Left lung (tissue), 4 donors: ENCODE measurements at regions not wholly inside any gene's neighbourhood (a gene's known extent, or its start where the extent isn't known, plus 50 kb on each side); places are given as distances from the start of the nearest gene placed in this dataset.

Source experiments
- ATAC-seq: fragments of 200-7000 bp; cut with Tn5 transposase; one replicate; pipeline ENCODE4 v1.9.1; 2020; ENCODE audit warnings: moderate library complexity
- DNase-seq, 4 donors: peaks; one replicate each; pipeline ENCODE4 v3.0.0-alpha.2; 2013 to 2020
- H3K27ac ChIP-seq, 2 donors: fragments of 200-600 bp; sonication (generic) in 1 of 2; one replicate each; pipeline versions ENCODE4 v1.5.0 to v1.8.0; 2020 to 2021
- H3K27me3 ChIP-seq, 2 donors: fragments of 200-600 bp; sonication (generic) in 1 of 2; one replicate each; pipeline versions ENCODE4 v1.5.0 to v1.8.0; 2020 to 2021
- H3K36me3 ChIP-seq, 2 donors: fragments of 200-600 bp; sonication (generic) in 1 of 2; one replicate each; pipeline versions ENCODE4 v1.5.0 to v1.8.0; 2020 to 2021
- H3K4me1 ChIP-seq, 2 donors: fragments of 200-600 bp; one replicate each; pipeline ENCODE4 v1.8.0; 2021
- H3K4me3 ChIP-seq, 2 donors: fragments of 200-600 bp; sonication (generic) in 1 of 2; one replicate each; pipeline versions ENCODE4 v1.5.0 to v1.8.0; 2020 to 2021; ENCODE audit warnings: mild to moderate bottlenecking in 1 of 2
- H3K9me3 ChIP-seq, 2 donors: fragments of 200-600 bp; sonication (generic) in 1 of 2; one replicate each; pipeline versions ENCODE4 v1.5.0 to v1.8.0; 2020 to 2021
- intact Hi-C, 2 donors: fragments of 100-400 bp; cut with DNase I; formaldehyde crosslinking; loops; one replicate each; pipeline versions ENCODE4 v1.11.2 to v1.14.2; 2022
- TF ChIP-seq, protein P1 (sequence below), 2 donors: fragments of 200-600 bp; sonication (generic) in 1 of 2; IDR thresholded peaks; one replicate each; pipeline versions ENCODE4 v1.5.0 to v1.8.0; 2021; ENCODE audit warnings: antibody characterized with exemption in 2 of 2
- donor health status: DM: no; HTN: yes; CAD: no.
- donor health status: DM: no; HTN: no; CAD: no.

DNA sequence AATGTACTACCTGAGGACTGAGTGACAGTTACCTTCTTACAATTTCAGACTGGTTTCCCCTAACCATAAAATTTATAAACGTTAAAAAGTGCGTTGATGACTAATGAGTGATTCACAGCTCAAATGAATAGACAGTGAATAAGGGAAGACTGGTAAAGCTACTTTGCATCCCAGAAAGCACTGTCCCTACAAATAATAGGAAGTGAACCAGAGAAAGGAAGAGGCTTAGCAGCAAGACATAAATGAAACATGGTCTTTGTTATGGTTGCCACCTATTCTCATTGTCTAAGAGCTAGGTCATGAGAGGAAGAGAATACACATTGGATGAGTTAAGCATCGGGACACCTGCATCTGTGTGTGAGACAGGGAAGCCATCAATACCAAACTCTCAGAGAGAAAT, 849.2 kb downstream of the TAF11L14 start:
- intact Hi-C loops = no loop called here
- H3K27me3 ChIP-seq = no peaks in the 10 kb centered on the region
- TF ChIP-seq, protein P1, sequence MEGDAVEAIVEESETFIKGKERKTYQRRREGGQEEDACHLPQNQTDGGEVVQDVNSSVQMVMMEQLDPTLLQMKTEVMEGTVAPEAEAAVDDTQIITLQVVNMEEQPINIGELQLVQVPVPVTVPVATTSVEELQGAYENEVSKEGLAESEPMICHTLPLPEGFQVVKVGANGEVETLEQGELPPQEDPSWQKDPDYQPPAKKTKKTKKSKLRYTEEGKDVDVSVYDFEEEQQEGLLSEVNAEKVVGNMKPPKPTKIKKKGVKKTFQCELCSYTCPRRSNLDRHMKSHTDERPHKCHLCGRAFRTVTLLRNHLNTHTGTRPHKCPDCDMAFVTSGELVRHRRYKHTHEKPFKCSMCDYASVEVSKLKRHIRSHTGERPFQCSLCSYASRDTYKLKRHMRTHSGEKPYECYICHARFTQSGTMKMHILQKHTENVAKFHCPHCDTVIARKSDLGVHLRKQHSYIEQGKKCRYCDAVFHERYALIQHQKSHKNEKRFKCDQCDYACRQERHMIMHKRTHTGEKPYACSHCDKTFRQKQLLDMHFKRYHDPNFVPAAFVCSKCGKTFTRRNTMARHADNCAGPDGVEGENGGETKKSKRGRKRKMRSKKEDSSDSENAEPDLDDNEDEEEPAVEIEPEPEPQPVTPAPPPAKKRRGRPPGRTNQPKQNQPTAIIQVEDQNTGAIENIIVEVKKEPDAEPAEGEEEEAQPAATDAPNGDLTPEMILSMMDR (IDR thresholded peaks at IDR 0.05) = no peak

DNA sequence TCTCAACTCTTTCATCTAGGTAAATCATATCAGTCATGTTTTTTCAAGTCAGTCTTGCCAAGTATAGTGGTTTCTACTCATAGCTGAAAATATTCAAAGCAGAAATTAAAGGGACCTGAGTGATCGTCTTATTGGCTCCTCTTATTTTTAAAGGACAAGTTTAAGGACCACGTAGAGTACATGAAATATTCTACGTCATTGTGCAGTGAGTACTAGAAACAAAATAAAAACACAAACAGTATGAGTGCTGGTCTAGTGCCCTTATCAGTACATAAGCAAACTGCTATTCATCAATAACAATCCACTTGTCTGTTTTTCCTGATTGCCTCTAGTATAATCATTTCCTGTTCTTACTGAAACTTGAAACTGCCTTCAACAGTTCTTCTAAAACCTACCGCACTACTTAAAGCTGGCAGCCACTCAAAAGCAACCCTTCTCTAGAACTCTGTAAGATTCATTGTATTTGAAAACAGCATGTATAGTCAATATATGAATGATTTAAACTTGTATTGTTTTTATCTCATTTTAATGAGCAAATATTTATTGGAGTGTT, 853.7 kb downstream of the TAF11L14 start:
- intact Hi-C loops = no loop called here
- no peaks in the 10 kb centered on the region for H3K4me1 ChIP-seq
- TF ChIP-seq, protein P1 (IDR thresholded peaks at IDR 0.05) = no peak
- ATAC-seq = peak; percentile 77
- no peaks in the 10 kb centered on the region for H3K36me3 ChIP-seq
- H3K4me3 ChIP-seq = no peak overlapping the region
- no peak for DNase-seq
- no peak overlapping the region for H3K27ac ChIP-seq
- H3K9me3 ChIP-seq = no peaks in the 10 kb centered on the region
- no peaks in the 10 kb centered on the region for H3K27me3 ChIP-seq

More for the DNA sequence above, 849.2 kb downstream of the TAF11L14 start:
- Histone ChIP-seq H3K4me1 (no peaks in the 10 kb centered on the region), H3K36me3 (no peaks in the 10 kb centered on the region), H3K9me3 (no peaks in the 10 kb centered on the region), H3K27ac (no peak overlapping the region), H3K4me3 (no peak overlapping the region)
- no peak for ATAC-seq
- no peak for DNase-seq

DNA sequence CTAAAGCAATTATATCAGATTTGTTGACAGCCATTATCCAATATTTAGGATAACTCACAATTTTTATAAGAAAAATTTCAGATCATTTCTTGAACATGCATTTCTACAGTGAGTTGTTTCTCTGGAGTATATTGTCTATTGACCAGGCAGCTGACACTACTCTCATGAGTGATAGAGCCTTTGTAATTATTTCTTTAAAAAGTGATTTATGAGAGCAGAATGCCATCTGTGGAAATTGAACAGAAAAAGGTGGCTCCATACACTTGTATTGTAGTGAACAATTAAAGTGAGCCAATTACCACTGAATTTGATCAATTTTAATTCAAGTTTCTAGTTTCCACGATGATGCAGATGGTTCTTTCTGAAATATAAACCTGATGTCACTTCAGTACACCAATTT, 855.4 kb downstream of the TAF11L14 start:
- Histone ChIP-seq H3K27me3 (no peaks in the 10 kb centered on the region), H3K9me3 (no peaks in the 10 kb centered on the region), H3K27ac (no peak overlapping the region), H3K4me1 (no peaks in the 10 kb centered on the region), H3K36me3 (no peaks in the 10 kb centered on the region), H3K4me3 (no peak overlapping the region)
- intact Hi-C loops = no loop called here
- ATAC-seq (no peak), DNase-seq (no peak)
- TF ChIP-seq, protein P1 (IDR thresholded peaks at IDR 0.05) = no peak

DNA sequence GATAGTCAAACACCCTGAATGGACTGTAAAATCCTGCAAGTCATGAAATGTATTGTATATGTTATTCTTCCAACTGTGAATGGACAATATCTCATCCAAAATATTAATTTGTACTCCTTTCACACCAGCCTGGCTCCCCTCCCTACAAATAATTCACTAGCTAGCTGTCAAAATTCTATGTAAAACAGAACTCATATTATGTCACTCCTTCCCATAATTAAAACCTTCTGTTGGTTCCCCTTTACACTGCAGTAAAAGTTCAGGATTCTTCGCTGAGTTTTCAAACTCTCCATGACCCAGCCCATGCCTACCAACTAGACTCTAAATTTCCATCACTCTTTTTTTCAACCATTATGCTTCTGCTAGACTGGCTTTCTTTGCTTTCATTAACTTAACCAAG, 857.1 kb downstream of the TAF11L14 start:
- Histone ChIP-seq H3K4me3 (no peak overlapping the region), H3K4me1 (no peaks in the 10 kb centered on the region), H3K27me3 (no peaks in the 10 kb centered on the region), H3K36me3 (no peaks in the 10 kb centered on the region), H3K27ac (no peak overlapping the region), H3K9me3 (peaks cover 0 to 6% of the 10 kb centered on the region in 2 donors)
- TF ChIP-seq, protein P1 (IDR thresholded peaks at IDR 0.05) = no peak
- ATAC-seq (no peak), DNase-seq (no peak)
- intact Hi-C loops = no loop called here

DNA sequence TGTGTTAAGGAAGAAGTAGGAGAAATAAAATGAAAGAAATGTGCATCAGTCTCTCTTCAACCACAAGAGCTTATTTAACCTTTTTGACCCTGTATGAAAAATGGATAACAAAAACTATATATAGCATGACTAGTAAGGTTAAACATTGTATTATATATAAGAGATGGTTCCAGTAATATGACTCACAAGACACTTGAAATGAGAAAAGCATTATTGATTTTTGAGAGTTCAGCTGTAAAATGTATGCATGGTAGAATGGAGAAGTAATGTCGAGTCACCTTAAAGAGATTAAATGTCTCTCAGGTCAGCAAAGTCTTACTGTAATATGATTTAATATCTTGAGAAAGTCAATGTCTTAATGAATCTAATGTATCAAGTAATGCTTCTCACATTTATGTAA, 860.9 kb downstream of the TAF11L14 start:
- Histone ChIP-seq H3K4me3 (no peak overlapping the region), H3K4me1 (no peaks in the 10 kb centered on the region), H3K36me3 (no peaks in the 10 kb centered on the region), H3K27me3 (no peaks in the 10 kb centered on the region), H3K9me3 (peaks cover 0 to 14% of the 10 kb centered on the region in 2 donors), H3K27ac (no peak overlapping the region)
- TF ChIP-seq, protein P1 (IDR thresholded peaks at IDR 0.05) = no peak
- no peak for ATAC-seq
- DNase-seq = no peak
- intact Hi-C loops = no loop called here
